ENCODE measurements at regions not wholly inside any gene's neighbourhood (a gene's known extent, or its start where the extent isn't known, plus 50 kb on each side); places are given as distances from the start of the nearest gene placed in this dataset.
A peak's percentile ranks its signal among the peaks of the same experiment; 100 is the strongest.

DNA sequence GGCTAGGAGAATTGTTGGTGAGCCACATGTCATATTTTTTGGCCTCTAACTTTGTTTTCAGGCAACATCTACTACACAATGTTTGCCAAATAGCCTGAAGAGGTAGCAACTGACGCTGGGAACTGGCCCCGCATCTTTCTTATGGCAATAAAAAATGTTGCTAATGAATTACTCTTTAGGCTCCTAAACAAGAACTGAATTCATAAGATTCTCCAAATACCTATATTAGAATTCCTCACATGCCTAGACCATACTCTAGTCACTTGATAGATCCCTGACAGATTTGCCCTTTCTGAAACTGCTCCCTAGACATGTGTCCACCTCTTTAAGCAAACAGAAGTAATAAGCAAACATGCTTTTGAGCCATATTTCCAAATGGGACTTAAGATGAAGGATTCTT is 209.0 kb upstream of the ATXN7L3B start:
- TF ChIP-seq FOXM1 (IDR thresholded peaks at IDR 0.05; ENCODE audit: borderline replicate concordance, low read depth) (no peak), TCF12 (IDR thresholded peaks at IDR 0.05; ENCODE audit: low read depth) (no peak), NFIC (IDR thresholded peaks at IDR 0.05) (no peak), TEAD4 (IDR thresholded peaks at IDR 0.05) (no peak), TAF1 (IDR thresholded peaks at IDR 0.05; ENCODE audit: low read depth) (no peak)
- TF ChIP-seq, protein P1, sequence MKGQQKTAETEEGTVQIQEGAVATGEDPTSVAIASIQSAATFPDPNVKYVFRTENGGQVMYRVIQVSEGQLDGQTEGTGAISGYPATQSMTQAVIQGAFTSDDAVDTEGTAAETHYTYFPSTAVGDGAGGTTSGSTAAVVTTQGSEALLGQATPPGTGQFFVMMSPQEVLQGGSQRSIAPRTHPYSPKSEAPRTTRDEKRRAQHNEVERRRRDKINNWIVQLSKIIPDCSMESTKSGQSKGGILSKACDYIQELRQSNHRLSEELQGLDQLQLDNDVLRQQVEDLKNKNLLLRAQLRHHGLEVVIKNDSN (IDR thresholded peaks at IDR 0.05): no peak

DNA sequence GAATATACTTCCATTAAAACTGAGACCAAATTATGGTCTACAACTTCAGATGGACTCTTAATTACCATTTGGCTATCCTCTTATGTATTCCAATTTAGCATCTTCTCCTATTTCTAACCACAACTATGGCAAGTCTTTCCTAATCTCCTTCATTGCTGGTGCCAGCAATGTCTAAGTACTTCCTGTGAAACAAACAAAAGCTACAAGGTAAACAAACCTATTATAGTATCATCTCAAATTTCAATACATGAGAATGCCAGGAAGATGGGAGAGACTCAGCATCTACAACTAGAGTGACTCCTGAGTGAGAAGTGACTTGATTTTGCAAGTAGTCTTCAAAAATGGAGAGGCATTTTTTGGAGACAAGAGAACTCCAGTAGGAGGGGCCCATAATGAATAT is 202.9 kb upstream of the ATXN7L3B start:
- TF ChIP-seq CEBPB (IDR thresholded peaks at IDR 0.05): no peak
- TF ChIP-seq, protein P2, sequence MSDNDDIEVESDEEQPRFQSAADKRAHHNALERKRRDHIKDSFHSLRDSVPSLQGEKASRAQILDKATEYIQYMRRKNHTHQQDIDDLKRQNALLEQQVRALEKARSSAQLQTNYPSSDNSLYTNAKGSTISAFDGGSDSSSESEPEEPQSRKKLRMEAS (IDR thresholded peaks at IDR 0.05): no peak
- no peak for TF ChIP-seq YY1 (IDR thresholded peaks at IDR 0.05; ENCODE audit: low read depth)
- TF ChIP-seq, protein P1 (IDR thresholded peaks at IDR 0.05): no peak
- TF ChIP-seq NFIC (IDR thresholded peaks at IDR 0.05): no peak
- no peak for TF ChIP-seq TCF12 (IDR thresholded peaks at IDR 0.05; ENCODE audit: low read depth)
- no peak for TF ChIP-seq EGR1 (IDR thresholded peaks at IDR 0.05)
- no peak for TF ChIP-seq ZBTB7A (IDR thresholded peaks at IDR 0.05; ENCODE audit: low read depth)
- no peak for TF ChIP-seq TEAD4 (IDR thresholded peaks at IDR 0.05)
- TF ChIP-seq, protein P3, sequence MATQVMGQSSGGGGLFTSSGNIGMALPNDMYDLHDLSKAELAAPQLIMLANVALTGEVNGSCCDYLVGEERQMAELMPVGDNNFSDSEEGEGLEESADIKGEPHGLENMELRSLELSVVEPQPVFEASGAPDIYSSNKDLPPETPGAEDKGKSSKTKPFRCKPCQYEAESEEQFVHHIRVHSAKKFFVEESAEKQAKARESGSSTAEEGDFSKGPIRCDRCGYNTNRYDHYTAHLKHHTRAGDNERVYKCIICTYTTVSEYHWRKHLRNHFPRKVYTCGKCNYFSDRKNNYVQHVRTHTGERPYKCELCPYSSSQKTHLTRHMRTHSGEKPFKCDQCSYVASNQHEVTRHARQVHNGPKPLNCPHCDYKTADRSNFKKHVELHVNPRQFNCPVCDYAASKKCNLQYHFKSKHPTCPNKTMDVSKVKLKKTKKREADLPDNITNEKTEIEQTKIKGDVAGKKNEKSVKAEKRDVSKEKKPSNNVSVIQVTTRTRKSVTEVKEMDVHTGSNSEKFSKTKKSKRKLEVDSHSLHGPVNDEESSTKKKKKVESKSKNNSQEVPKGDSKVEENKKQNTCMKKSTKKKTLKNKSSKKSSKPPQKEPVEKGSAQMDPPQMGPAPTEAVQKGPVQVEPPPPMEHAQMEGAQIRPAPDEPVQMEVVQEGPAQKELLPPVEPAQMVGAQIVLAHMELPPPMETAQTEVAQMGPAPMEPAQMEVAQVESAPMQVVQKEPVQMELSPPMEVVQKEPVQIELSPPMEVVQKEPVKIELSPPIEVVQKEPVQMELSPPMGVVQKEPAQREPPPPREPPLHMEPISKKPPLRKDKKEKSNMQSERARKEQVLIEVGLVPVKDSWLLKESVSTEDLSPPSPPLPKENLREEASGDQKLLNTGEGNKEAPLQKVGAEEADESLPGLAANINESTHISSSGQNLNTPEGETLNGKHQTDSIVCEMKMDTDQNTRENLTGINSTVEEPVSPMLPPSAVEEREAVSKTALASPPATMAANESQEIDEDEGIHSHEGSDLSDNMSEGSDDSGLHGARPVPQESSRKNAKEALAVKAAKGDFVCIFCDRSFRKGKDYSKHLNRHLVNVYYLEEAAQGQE (IDR thresholded peaks at IDR 0.05; ENCODE audit: low read depth): no peak
- no peak for TF ChIP-seq TAF1 (IDR thresholded peaks at IDR 0.05; ENCODE audit: low read depth)
- no peak for TF ChIP-seq CREB1 (IDR thresholded peaks at IDR 0.05; ENCODE audit: low read depth)

DNA sequence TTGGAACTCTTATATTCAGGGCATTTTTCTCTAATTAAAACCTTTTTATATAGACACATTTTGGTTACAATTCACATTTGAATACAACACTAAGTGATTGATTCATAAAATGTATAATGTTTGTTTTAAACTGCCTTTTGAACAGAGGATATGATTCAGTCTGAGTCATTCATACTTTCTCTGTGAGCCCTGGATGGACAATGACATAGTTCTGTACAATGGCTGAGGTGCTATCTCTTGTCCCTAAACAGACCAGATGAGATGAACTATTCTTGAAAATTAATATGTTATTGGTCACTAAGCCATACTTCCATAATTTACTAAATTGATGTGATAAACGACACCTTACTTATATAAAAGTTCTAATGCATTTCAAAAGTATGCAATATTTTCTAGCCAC is 199.7 kb upstream of the ATXN7L3B start:
- TF ChIP-seq TEAD4 (IDR thresholded peaks at IDR 0.05): no peak
- no peak for TF ChIP-seq TAF1 (IDR thresholded peaks at IDR 0.05; ENCODE audit: low read depth)
- no peak for TF ChIP-seq YY1 (IDR thresholded peaks at IDR 0.05; ENCODE audit: low read depth)
- TF ChIP-seq RAD21 (IDR thresholded peaks at IDR 0.05; ENCODE audit: low read depth): no peak
- TF ChIP-seq ZBTB7A (IDR thresholded peaks at IDR 0.05; ENCODE audit: low read depth): no peak
- TF ChIP-seq FOXM1 (IDR thresholded peaks at IDR 0.05; ENCODE audit: borderline replicate concordance, low read depth): no peak
- TF ChIP-seq, protein P1 (IDR thresholded peaks at IDR 0.05): no peak
- TF ChIP-seq EP300 (IDR thresholded peaks at IDR 0.05; ENCODE audit: borderline replicate concordance): no peak
- TF ChIP-seq EGR1 (IDR thresholded peaks at IDR 0.05): no peak
- TF ChIP-seq, protein P2 (IDR thresholded peaks at IDR 0.05): no peak
- TF ChIP-seq CREB1 (IDR thresholded peaks at IDR 0.05; ENCODE audit: low read depth): no peak

DNA sequence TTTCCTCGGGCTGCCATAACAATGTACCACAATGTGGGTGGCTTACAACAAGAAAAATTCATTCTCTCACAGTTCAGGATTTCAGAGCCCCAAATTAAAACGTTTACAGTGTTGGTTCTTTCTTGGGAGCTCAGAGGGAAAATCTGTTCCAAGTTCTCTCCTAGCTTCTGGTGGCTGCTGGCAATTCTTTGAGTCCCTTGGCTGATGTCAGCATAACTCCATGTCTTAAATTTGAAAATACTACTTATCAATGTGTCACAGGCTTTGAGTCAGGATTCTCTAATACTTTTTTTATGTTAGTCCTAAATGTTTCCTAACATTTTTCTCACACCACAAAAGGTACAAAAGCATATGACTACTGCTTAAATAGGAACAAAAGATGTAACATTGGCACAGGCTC is 198.4 kb upstream of the ATXN7L3B start:
- TF ChIP-seq ZBTB7A (IDR thresholded peaks at IDR 0.05; ENCODE audit: low read depth) (no peak), TCF12 (IDR thresholded peaks at IDR 0.05; ENCODE audit: low read depth) (no peak), NFIC (IDR thresholded peaks at IDR 0.05) (no peak), YY1 (IDR thresholded peaks at IDR 0.05; ENCODE audit: low read depth) (no peak), CREB1 (IDR thresholded peaks at IDR 0.05; ENCODE audit: low read depth) (no peak), TAF1 (IDR thresholded peaks at IDR 0.05; ENCODE audit: low read depth) (no peak)
- TF ChIP-seq, protein P3 (IDR thresholded peaks at IDR 0.05; ENCODE audit: low read depth): no peak
- TF ChIP-seq, protein P1 (IDR thresholded peaks at IDR 0.05): no peak

DNA sequence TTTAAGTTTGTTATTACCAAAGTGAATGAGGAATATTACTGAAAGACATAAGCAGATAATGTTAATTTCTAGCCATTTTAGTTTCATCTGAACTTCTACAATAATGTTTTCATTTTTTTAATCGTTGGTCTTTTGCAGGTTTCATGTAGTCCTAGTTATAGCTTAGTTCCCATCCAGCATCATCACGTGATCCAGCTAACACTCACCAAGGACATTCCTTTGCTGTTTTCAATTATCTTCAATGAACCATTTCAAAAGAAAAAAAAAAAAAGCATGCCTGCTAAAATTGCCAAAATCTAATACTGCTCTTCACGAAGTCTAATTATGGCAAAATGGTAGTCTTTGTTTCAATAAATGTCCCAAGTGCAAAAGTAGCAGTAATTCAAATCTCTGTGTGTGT is 187.7 kb upstream of the ATXN7L3B start:
- TF ChIP-seq, protein P3 (IDR thresholded peaks at IDR 0.05; ENCODE audit: low read depth): no peak
- TF ChIP-seq, protein P1 (IDR thresholded peaks at IDR 0.05): peak; percentile 21; the same call in 1 of the 2 replicates
- no peak for TF ChIP-seq CREB1 (IDR thresholded peaks at IDR 0.05; ENCODE audit: low read depth)

All from Ishikawa (cell line).